ENCODE measurements at regions not wholly inside any gene's neighbourhood (a gene's known extent, or its start where the extent isn't known, plus 50 kb on each side); places are given as distances from the start of the nearest gene placed in this dataset.

DNA sequence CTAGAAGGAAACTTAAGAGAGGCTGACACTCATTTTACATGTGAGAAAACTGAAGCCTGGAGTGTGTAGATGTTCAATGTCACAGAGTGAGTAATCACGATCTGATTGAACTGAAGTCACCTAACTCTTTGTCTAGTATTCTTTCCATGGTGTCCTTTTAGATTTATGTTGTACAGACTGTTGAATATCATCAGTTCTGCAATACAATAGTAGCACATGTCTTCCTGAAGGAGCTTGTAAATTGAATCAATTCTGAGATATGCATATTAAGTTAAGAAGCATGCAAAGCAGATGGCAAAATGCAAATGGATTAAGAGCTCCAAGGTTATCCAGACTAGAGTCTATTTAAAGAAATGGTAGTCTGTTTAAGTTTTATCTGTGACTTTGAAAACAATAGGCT, 484.9 kb upstream of the CRIM1 start:
- H3K79me1 ChIP-seq (ENCODE audit: low read depth, low read length): no peaks in the 10 kb centered on the region
- no peak overlapping the region for H2AFZ ChIP-seq (ENCODE audit: low read length)
- ChIA-PET CTCF (ENCODE audit: partially characterized antibody) (interaction anchor here (0.6 to 2.3 kb wide), 11 partner anchors 15 to 675 kb away, joined by 3 to 9 read pairs (median 3); no protein-coding TSS in a partner anchor), POLR2A (ENCODE audit: partially characterized antibody) (no interaction called here)
- no peak overlapping the region for H4K5ac ChIP-seq (ENCODE audit: insufficient read length, low read depth, low read length)
- no peak overlapping the region for H3K23ac ChIP-seq (ENCODE audit: insufficient read length)
- no peaks in the 10 kb centered on the region for H3K79me2 ChIP-seq (ENCODE audit: control insufficient read depth in 1 of 2, insufficient read depth in 2 of 2, low read length in 2 of 2)
- FAIRE-seq (no peak), DNase-seq (ENCODE audit: low read depth in 1 of 2, low spot score in 2 of 2) (no peak)
- H3K9me3 ChIP-seq (ENCODE audit: insufficient read depth in 2 of 2, low read depth in 1 of 2, low read length in 1 of 2): no peaks in the 10 kb centered on the region; a peak in 1 of 4 replicates
- no peak overlapping the region for H3K4me3 ChIP-seq (ENCODE audit: extremely low read depth in 1 of 4, insufficient read depth in 2 of 4, low read depth in 3 of 4, low read length in 4 of 4)
- no peak overlapping the region for H3K4me2 ChIP-seq (ENCODE audit: insufficient read depth in 1 of 2, low read depth in 2 of 2, low read length in 2 of 2)
- H2BK120ac ChIP-seq (replicated peaks; ENCODE audit: low read depth, low read length): no peak overlapping the region
- no peak overlapping the region for H2BK5ac ChIP-seq (ENCODE audit: low read depth, low read length)
- no peak overlapping the region for H4K91ac ChIP-seq (replicated peaks; ENCODE audit: insufficient read length, low read length)
- no peak overlapping the region for H2BK12ac ChIP-seq (ENCODE audit: low read depth, low read length)
- 78% methylated on average over 1 of the region's 1 CpG; no CpG with 5 or more reads in 1 of the 2 experiments for WGBS, 2 experiments (ENCODE audit: extremely low coverage in 1 of 2, insufficient coverage in 1 of 2, insufficient read length in 1 of 2, insufficient replicate concordance in 2 of 2, low coverage in 1 of 2, low lambda C conversion rate in 2 of 2, missing lambda C conversion rate in 1 of 2)
- no peak overlapping the region for H3K14ac ChIP-seq (ENCODE audit: insufficient read length)
- no peaks in the 10 kb centered on the region for H3K27me3 ChIP-seq (replicated peaks in 1 of 4; ENCODE audit: control insufficient read depth in 3 of 4, extremely low read depth in 1 of 4, insufficient read depth in 3 of 4, low read length in 3 of 4)
- no peak overlapping the region for H2BK15ac ChIP-seq (ENCODE audit: low read length)
- no peaks in the 10 kb centered on the region for H3K4me1 ChIP-seq (replicated peaks in 1 of 4; ENCODE audit: control insufficient read depth in 3 of 4, insufficient read depth in 4 of 4, low read length in 3 of 4)
- H3K9ac ChIP-seq (replicated peaks in 1 of 4; ENCODE audit: extremely low read depth in 1 of 4, low read depth in 3 of 4, low read length in 3 of 4): no peak overlapping the region
- H3K23me2 ChIP-seq (ENCODE audit: low read depth, low read length): no peaks in the 10 kb centered on the region
- no peaks in the 10 kb centered on the region for H4K20me1 ChIP-seq (replicated peaks in 1 of 2; ENCODE audit: control insufficient read depth in 1 of 2, insufficient read depth in 2 of 2, low read length in 2 of 2)
- no peak overlapping the region for H3K18ac ChIP-seq (ENCODE audit: extremely low read depth, low read length)
- H3K36me3 ChIP-seq (ENCODE audit: control insufficient read depth in 2 of 4, insufficient read depth in 4 of 4, low read length in 3 of 4): no peaks in the 10 kb centered on the region
- H3K27ac ChIP-seq (ENCODE audit: low read depth, low read length): no peak overlapping the region
- H3K56ac ChIP-seq (replicated peaks; ENCODE audit: insufficient read length, low read depth, low read length): no peak overlapping the region
- no peak overlapping the region for H4K8ac ChIP-seq (ENCODE audit: extremely low read depth, insufficient read depth, low read length)
- H2AK5ac ChIP-seq (ENCODE audit: low read depth, low read length): no peak overlapping the region
- H3K4ac ChIP-seq (replicated peaks; ENCODE audit: insufficient read length, low read depth, low read length): no peak overlapping the region
- no peak overlapping the region for H2BK20ac ChIP-seq (ENCODE audit: low read length)
- TF ChIP-seq, protein P1, sequence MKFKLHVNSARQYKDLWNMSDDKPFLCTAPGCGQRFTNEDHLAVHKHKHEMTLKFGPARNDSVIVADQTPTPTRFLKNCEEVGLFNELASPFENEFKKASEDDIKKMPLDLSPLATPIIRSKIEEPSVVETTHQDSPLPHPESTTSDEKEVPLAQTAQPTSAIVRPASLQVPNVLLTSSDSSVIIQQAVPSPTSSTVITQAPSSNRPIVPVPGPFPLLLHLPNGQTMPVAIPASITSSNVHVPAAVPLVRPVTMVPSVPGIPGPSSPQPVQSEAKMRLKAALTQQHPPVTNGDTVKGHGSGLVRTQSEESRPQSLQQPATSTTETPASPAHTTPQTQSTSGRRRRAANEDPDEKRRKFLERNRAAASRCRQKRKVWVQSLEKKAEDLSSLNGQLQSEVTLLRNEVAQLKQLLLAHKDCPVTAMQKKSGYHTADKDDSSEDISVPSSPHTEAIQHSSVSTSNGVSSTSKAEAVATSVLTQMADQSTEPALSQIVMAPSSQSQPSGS (IDR thresholded peaks at IDR 0.05; ENCODE audit: low read length): no peak
- TF ChIP-seq ZNF274 (IDR thresholded peaks at IDR 0.05; ENCODE audit: borderline replicate concordance, extremely low read depth, low read length) (no peak), CTBP2 (IDR thresholded peaks at IDR 0.05; ENCODE audit: borderline replicate concordance, insufficient read depth, insufficient read length, low read length) (no peak), NANOG (IDR thresholded peaks at IDR 0.05; ENCODE audit: insufficient read depth, low read depth, low read length, poor library complexity, severe bottlenecking) (no peak), GTF2F1 (IDR thresholded peaks at IDR 0.05; ENCODE audit: borderline replicate concordance, low read depth, low read length) (no peak), HDAC2 (IDR thresholded peaks at IDR 0.05; ENCODE audit: borderline replicate concordance in 1 of 2, low read depth in 2 of 2, low read length in 2 of 2) (no peak), RXRA (IDR thresholded peaks at IDR 0.05; ENCODE audit: insufficient read depth, low read depth, low read length) (no peak), CEBPB (IDR thresholded peaks at IDR 0.05; ENCODE audit: low read depth, low read length) (no peak)
- TF ChIP-seq, protein P2, sequence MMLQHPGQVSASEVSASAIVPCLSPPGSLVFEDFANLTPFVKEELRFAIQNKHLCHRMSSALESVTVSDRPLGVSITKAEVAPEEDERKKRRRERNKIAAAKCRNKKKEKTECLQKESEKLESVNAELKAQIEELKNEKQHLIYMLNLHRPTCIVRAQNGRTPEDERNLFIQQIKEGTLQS (IDR thresholded peaks at IDR 0.05; ENCODE audit: insufficient read depth, low read depth, low read length): no peak

Data from H1 (cell line).